ENCODE measurements at regions not wholly inside any gene's neighbourhood (a gene's known extent, or its start where the extent isn't known, plus 50 kb on each side); places are given as distances from the start of the nearest gene placed in this dataset.

GRCh38 chr1:182280504-182280900 lies 111.1 kb downstream of the GLUL start:
- Histone ChIP-seq H3K27ac (ENCODE audit: low read depth, low read length) (no peak overlapping the region), H3K9me3 (ENCODE audit: control insufficient read depth in 1 of 2, low read length in 2 of 2) (no peaks in the 10 kb centered on the region), H3K4me3 (ENCODE audit: low read depth in 1 of 2, low read length in 2 of 2) (no peak overlapping the region), H3K4me1 (ENCODE audit: control insufficient read depth in 1 of 2, insufficient read depth in 2 of 2, low read length in 2 of 2) (peaks cover 0 to 8% of the 10 kb centered on the region in 2 donors), H3K9ac (ENCODE audit: low read depth in 1 of 2, low read length in 2 of 2) (no peak overlapping the region), H3K36me3 (ENCODE audit: control insufficient read depth in 1 of 2, insufficient read depth in 2 of 2, low read length in 2 of 2) (no peaks in the 10 kb centered on the region), H3K27me3 (ENCODE audit: control insufficient read depth in 1 of 2, insufficient read depth in 2 of 2, low read length in 2 of 2) (peaks cover 0 to 2% of the 10 kb centered on the region in 2 donors)

GRCh38 chr1:182279724-182280503 lies 111.7 kb downstream of the GLUL start:
- Histone ChIP-seq H3K9me3 (ENCODE audit: control insufficient read depth in 1 of 2, low read length in 2 of 2) (no peaks in the 10 kb centered on the region), H3K27ac (ENCODE audit: low read depth, low read length) (no peak overlapping the region), H3K9ac (ENCODE audit: low read depth in 1 of 2, low read length in 2 of 2) (no peak overlapping the region), H3K4me3 (ENCODE audit: low read depth in 1 of 2, low read length in 2 of 2) (no peak overlapping the region), H3K27me3 (ENCODE audit: control insufficient read depth in 1 of 2, insufficient read depth in 2 of 2, low read length in 2 of 2) (peaks cover 0 to 2% of the 10 kb centered on the region in 2 donors), H3K36me3 (ENCODE audit: control insufficient read depth in 1 of 2, insufficient read depth in 2 of 2, low read length in 2 of 2) (no peaks in the 10 kb centered on the region), H3K4me1 (ENCODE audit: control insufficient read depth in 1 of 2, insufficient read depth in 2 of 2, low read length in 2 of 2) (peaks cover 0 to 8% of the 10 kb centered on the region in 2 donors)

DNA sequence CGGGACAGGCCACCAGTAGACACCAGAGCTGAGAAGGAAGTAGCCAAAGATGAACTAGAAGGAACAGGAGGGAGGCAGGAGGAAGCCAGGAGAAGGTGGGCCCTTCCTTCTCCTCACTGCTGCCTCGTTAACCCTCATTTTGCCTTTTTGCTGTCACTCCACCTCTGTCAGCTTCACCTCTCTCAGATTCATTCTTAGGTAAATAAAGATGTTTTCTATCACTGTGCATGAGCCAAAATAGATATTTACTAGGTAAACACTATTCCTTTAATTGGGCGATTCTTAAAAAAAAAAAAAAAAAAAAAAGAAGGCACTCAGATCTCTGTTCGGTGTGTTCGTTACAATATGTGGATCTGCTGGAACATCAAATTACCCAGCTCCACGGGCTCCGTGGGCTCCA lies 112.3 kb downstream of the GLUL start:
- H3K9me3 ChIP-seq (ENCODE audit: control insufficient read depth in 1 of 2, low read length in 2 of 2): no peaks in the 10 kb centered on the region
- no peak overlapping the region for H3K9ac ChIP-seq (ENCODE audit: low read depth in 1 of 2, low read length in 2 of 2)
- no peak overlapping the region for H3K4me3 ChIP-seq (ENCODE audit: low read depth in 1 of 2, low read length in 2 of 2)
- no peaks in the 10 kb centered on the region for H3K36me3 ChIP-seq (ENCODE audit: control insufficient read depth in 1 of 2, insufficient read depth in 2 of 2, low read length in 2 of 2)
- H3K4me1 ChIP-seq (ENCODE audit: control insufficient read depth in 1 of 2, insufficient read depth in 2 of 2, low read length in 2 of 2): peaks cover 0 to 8% of the 10 kb centered on the region in 2 donors
- no peak overlapping the region for H3K27ac ChIP-seq (ENCODE audit: low read depth, low read length)
- peaks cover 0 to 2% of the 10 kb centered on the region in 2 donors for H3K27me3 ChIP-seq (ENCODE audit: control insufficient read depth in 1 of 2, insufficient read depth in 2 of 2, low read length in 2 of 2)

GRCh38 chr1:182278144-182279054 lies 113.2 kb downstream of the GLUL start:
- no peaks in the 10 kb centered on the region for H3K9me3 ChIP-seq (ENCODE audit: control insufficient read depth in 1 of 2, low read length in 2 of 2)
- H3K4me1 ChIP-seq (ENCODE audit: control insufficient read depth in 1 of 2, insufficient read depth in 2 of 2, low read length in 2 of 2): peaks cover 0 to 8% of the 10 kb centered on the region in 2 donors
- no peak overlapping the region for H3K4me3 ChIP-seq (ENCODE audit: low read depth in 1 of 2, low read length in 2 of 2)
- no peaks in the 10 kb centered on the region for H3K36me3 ChIP-seq (ENCODE audit: control insufficient read depth in 1 of 2, insufficient read depth in 2 of 2, low read length in 2 of 2)
- peaks cover 0 to 2% of the 10 kb centered on the region in 2 donors for H3K27me3 ChIP-seq (ENCODE audit: control insufficient read depth in 1 of 2, insufficient read depth in 2 of 2, low read length in 2 of 2)
- no peak overlapping the region for H3K27ac ChIP-seq (ENCODE audit: low read depth, low read length)
- no peak overlapping the region for H3K9ac ChIP-seq (ENCODE audit: low read depth in 1 of 2, low read length in 2 of 2)

- Histone ChIP-seq H3K9me3 (ENCODE audit: control insufficient read depth in 1 of 2, low read length in 2 of 2) (no peaks in the 10 kb centered on the region), H3K27ac (ENCODE audit: low read depth, low read length) (no peak overlapping the region), H3K9ac (ENCODE audit: low read depth in 1 of 2, low read length in 2 of 2) (no peak overlapping the region), H3K4me3 (ENCODE audit: low read depth in 1 of 2, low read length in 2 of 2) (no peak overlapping the region), H3K4me1 (ENCODE audit: control insufficient read depth in 1 of 2, insufficient read depth in 2 of 2, low read length in 2 of 2) (peaks cover 0 to 8% of the 10 kb centered on the region in 2 donors), H3K36me3 (ENCODE audit: control insufficient read depth in 1 of 2, insufficient read depth in 2 of 2, low read length in 2 of 2) (no peaks in the 10 kb centered on the region), H3K27me3 (ENCODE audit: control insufficient read depth in 1 of 2, insufficient read depth in 2 of 2, low read length in 2 of 2) (no peaks in the 10 kb centered on the region)
Observed at GRCh38 chr1:182275271-182275670, 116.3 kb downstream of the GLUL start.

GRCh38 chr1:182274618-182275017 lies 117.0 kb downstream of the GLUL start:
- peaks cover 0 to 8% of the 10 kb centered on the region in 2 donors for H3K4me1 ChIP-seq (ENCODE audit: control insufficient read depth in 1 of 2, insufficient read depth in 2 of 2, low read length in 2 of 2)
- H3K9ac ChIP-seq (ENCODE audit: low read depth in 1 of 2, low read length in 2 of 2): no peak overlapping the region
- H3K4me3 ChIP-seq (ENCODE audit: low read depth in 1 of 2, low read length in 2 of 2): no peak overlapping the region
- H3K27me3 ChIP-seq (ENCODE audit: control insufficient read depth in 1 of 2, insufficient read depth in 2 of 2, low read length in 2 of 2): no peaks in the 10 kb centered on the region
- H3K27ac ChIP-seq (ENCODE audit: low read depth, low read length): no peak overlapping the region
- no peaks in the 10 kb centered on the region for H3K9me3 ChIP-seq (ENCODE audit: control insufficient read depth in 1 of 2, low read length in 2 of 2)
- no peaks in the 10 kb centered on the region for H3K36me3 ChIP-seq (ENCODE audit: control insufficient read depth in 1 of 2, insufficient read depth in 2 of 2, low read length in 2 of 2)

DNA sequence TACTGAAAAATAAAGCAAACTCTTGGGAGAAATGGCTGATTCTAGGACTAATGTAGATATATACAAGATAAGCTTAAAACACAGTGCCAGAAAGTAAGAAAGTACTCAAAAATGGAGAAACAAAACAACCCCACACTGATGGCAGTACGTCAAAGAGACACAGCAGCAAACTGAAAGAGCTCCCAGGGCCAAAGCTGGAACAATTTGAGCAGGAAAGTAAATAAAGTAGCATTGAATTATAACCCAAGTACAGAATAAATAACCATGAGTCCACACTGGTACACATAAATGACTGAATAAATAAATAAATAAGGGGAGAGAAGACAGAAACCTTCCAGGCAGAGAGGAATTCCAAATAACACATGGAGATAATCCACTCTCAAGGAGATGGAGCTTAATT lies 120.9 kb downstream of the GLUL start:
- no peak overlapping the region for H3K9ac ChIP-seq (ENCODE audit: low read depth in 1 of 2, low read length in 2 of 2)
- H3K36me3 ChIP-seq (ENCODE audit: control insufficient read depth in 1 of 2, insufficient read depth in 2 of 2, low read length in 2 of 2): no peaks in the 10 kb centered on the region
- H3K27ac ChIP-seq (ENCODE audit: low read depth, low read length): no peak overlapping the region
- H3K4me1 ChIP-seq (ENCODE audit: control insufficient read depth in 1 of 2, insufficient read depth in 2 of 2, low read length in 2 of 2): no peaks in the 10 kb centered on the region
- H3K4me3 ChIP-seq (ENCODE audit: low read depth in 1 of 2, low read length in 2 of 2): no peak overlapping the region
- H3K27me3 ChIP-seq (ENCODE audit: control insufficient read depth in 1 of 2, insufficient read depth in 2 of 2, low read length in 2 of 2): no peaks in the 10 kb centered on the region
- no peaks in the 10 kb centered on the region for H3K9me3 ChIP-seq (ENCODE audit: control insufficient read depth in 1 of 2, low read length in 2 of 2)

GRCh38 chr1:182269097-182269496 lies 122.5 kb downstream of the GLUL start:
- H3K27ac ChIP-seq (ENCODE audit: low read depth, low read length): no peak overlapping the region
- H3K36me3 ChIP-seq (ENCODE audit: control insufficient read depth in 1 of 2, insufficient read depth in 2 of 2, low read length in 2 of 2): no peaks in the 10 kb centered on the region
- no peaks in the 10 kb centered on the region for H3K9me3 ChIP-seq (ENCODE audit: control insufficient read depth in 1 of 2, low read length in 2 of 2)
- no peaks in the 10 kb centered on the region for H3K27me3 ChIP-seq (ENCODE audit: control insufficient read depth in 1 of 2, insufficient read depth in 2 of 2, low read length in 2 of 2)
- no peak overlapping the region for H3K9ac ChIP-seq (ENCODE audit: low read depth in 1 of 2, low read length in 2 of 2)
- no peaks in the 10 kb centered on the region for H3K4me1 ChIP-seq (ENCODE audit: control insufficient read depth in 1 of 2, insufficient read depth in 2 of 2, low read length in 2 of 2)
- no peak overlapping the region for H3K4me3 ChIP-seq (ENCODE audit: low read depth in 1 of 2, low read length in 2 of 2)

- Histone ChIP-seq H3K9me3 (ENCODE audit: control insufficient read depth in 1 of 2, low read length in 2 of 2) (no peaks in the 10 kb centered on the region), H3K27ac (ENCODE audit: low read depth, low read length) (no peak overlapping the region), H3K36me3 (ENCODE audit: control insufficient read depth in 1 of 2, insufficient read depth in 2 of 2, low read length in 2 of 2) (no peaks in the 10 kb centered on the region), H3K27me3 (ENCODE audit: control insufficient read depth in 1 of 2, insufficient read depth in 2 of 2, low read length in 2 of 2) (no peaks in the 10 kb centered on the region), H3K9ac (ENCODE audit: low read depth in 1 of 2, low read length in 2 of 2) (no peak overlapping the region), H3K4me3 (ENCODE audit: low read depth in 1 of 2, low read length in 2 of 2) (no peak overlapping the region), H3K4me1 (ENCODE audit: control insufficient read depth in 1 of 2, insufficient read depth in 2 of 2, low read length in 2 of 2) (no peaks in the 10 kb centered on the region)
Observed at GRCh38 chr1:182268669-182269068, 122.9 kb downstream of the GLUL start.

GRCh38 chr1:182264185-182264584 lies 127.4 kb downstream of the GLUL start:
- no peak overlapping the region for H3K9ac ChIP-seq (ENCODE audit: low read depth in 1 of 2, low read length in 2 of 2)
- no peaks in the 10 kb centered on the region for H3K9me3 ChIP-seq (ENCODE audit: control insufficient read depth in 1 of 2, low read length in 2 of 2)
- H3K4me1 ChIP-seq (ENCODE audit: control insufficient read depth in 1 of 2, insufficient read depth in 2 of 2, low read length in 2 of 2): peaks cover 0 to 3% of the 10 kb centered on the region in 2 donors
- H3K27ac ChIP-seq (ENCODE audit: low read depth, low read length): no peak overlapping the region
- no peak overlapping the region for H3K4me3 ChIP-seq (ENCODE audit: low read depth in 1 of 2, low read length in 2 of 2)
- H3K27me3 ChIP-seq (ENCODE audit: control insufficient read depth in 1 of 2, insufficient read depth in 2 of 2, low read length in 2 of 2): no peaks in the 10 kb centered on the region
- H3K36me3 ChIP-seq (ENCODE audit: control insufficient read depth in 1 of 2, insufficient read depth in 2 of 2, low read length in 2 of 2): no peaks in the 10 kb centered on the region
